Heart left ventricle (tissue), 13 donors: ENCODE measurements at regions not wholly inside any gene's neighbourhood (a gene's known extent, or its start where the extent isn't known, plus 50 kb on each side); places are given as distances from the start of the nearest gene placed in this dataset.

Experiments used
- POLR2A ChIP-seq, 2 donors: fragments of 450-650 bp; IDR thresholded peaks; one replicate each; pipeline ENCODE4 v1.6.1; 2017; ENCODE audit warnings: antibody characterized with exemption in 2 of 2, mild to moderate bottlenecking in 2 of 2, moderate library complexity in 2 of 2
- TF ChIP-seq, protein P1 (sequence below), 12 donors: fragments of 200-600 bp; sonication (generic) in 4 of 12; IDR thresholded peaks; one replicate each; pipeline versions ENCODE4 v1.5.0 to v1.8.0; 2018 to 2022; ENCODE audit warnings: antibody characterized with exemption in 12 of 12, mild to moderate bottlenecking in 5 of 12
- donor health status: ischemic (EF 13 %, LVEDD 7.1; RV severe dilation, severe dysfunction).
- donor health status: DM: no; HTN: yes; CAD: no.
- donor health status: DM: no; HTN: no; CAD: no.
- donor health status: ischemic (EF 25% LVEDD 6.9; RV normal size, moderate dysfunction).
- donor health status: ischemic (EF 25% LVEDD 5.7; RV mildly dilated, moderate dysfunction).
- donor health status: ischemic (EF 35%, LVEDD 5.7; RV mildly dilated, moderate dysfunction).
- donor health status: nonischemic (EF 11% LVEDD 7.7; RV severe dilation, severe dysfunction).
- donor health status: DM: yes; HTN: yes; CAD: no.
- donor health status: PGD.
- donor health status: ischemic (EF 29% LVEDD 5.4; RV normal size, mild dysfunction).
- donor health status: nonischemic (EF 23%, LVEDD 6.1; RV moderate dilation, normal function).

- TF ChIP-seq, protein P1, sequence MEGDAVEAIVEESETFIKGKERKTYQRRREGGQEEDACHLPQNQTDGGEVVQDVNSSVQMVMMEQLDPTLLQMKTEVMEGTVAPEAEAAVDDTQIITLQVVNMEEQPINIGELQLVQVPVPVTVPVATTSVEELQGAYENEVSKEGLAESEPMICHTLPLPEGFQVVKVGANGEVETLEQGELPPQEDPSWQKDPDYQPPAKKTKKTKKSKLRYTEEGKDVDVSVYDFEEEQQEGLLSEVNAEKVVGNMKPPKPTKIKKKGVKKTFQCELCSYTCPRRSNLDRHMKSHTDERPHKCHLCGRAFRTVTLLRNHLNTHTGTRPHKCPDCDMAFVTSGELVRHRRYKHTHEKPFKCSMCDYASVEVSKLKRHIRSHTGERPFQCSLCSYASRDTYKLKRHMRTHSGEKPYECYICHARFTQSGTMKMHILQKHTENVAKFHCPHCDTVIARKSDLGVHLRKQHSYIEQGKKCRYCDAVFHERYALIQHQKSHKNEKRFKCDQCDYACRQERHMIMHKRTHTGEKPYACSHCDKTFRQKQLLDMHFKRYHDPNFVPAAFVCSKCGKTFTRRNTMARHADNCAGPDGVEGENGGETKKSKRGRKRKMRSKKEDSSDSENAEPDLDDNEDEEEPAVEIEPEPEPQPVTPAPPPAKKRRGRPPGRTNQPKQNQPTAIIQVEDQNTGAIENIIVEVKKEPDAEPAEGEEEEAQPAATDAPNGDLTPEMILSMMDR (IDR thresholded peaks at IDR 0.05), result no peak
- no peak for TF ChIP-seq POLR2A (IDR thresholded peaks at IDR 0.05)
Measured at GRCh38 chr7:132044247-132044646, 487.8 kb upstream of the PODXL start.
